ENCODE measurements at regions not wholly inside any gene's neighbourhood (a gene's known extent, or its start where the extent isn't known, plus 50 kb on each side); places are given as distances from the start of the nearest gene placed in this dataset.
"Not testable (repeated sequence)": the region's sequence is repeated elsewhere in the genome, so short reads cannot be mapped to it uniquely, and the experiment has no call there.

- TF ChIP-seq CTCF (IDR thresholded peaks at IDR 0.05 in 4 of 5, conservative IDR thresholded peaks at IDR 0.05 in 1 of 5): no peak
- TF ChIP-seq POLR2A (IDR thresholded peaks at IDR 0.05): no peak
- Histone ChIP-seq H3K27ac (no peak overlapping the region), H3K4me1 (no peaks in the 10 kb centered on the region), H3K9me3 (no peaks in the 10 kb centered on the region), H3K27me3 (peaks cover 0 to 11% (median 2%) of the 10 kb centered on the region in 3 donors), H3K36me3 (no peaks in the 10 kb centered on the region), H3K4me3 (no peak overlapping the region)
- in situ Hi-C loops (cut with MboI; ENCODE audit: low sequenced_read_pairs in 4 of 4) (no loop called here), intact Hi-C loops (cut with DNase I; ENCODE audit: low total_unique reads) (no loop called here)
- DNase-seq (no peak), ATAC-seq (no peak)
Measured at GRCh38 chr9:126069400-126069955, 257.2 kb upstream of the MVB12B start.

- Histone ChIP-seq H3K27me3 (peaks cover 0 to 11% (median 2%) of the 10 kb centered on the region in 3 donors), H3K4me3 (no peak overlapping the region), H3K36me3 (no peaks in the 10 kb centered on the region), H3K4me1 (no peaks in the 10 kb centered on the region), H3K9me3 (no peaks in the 10 kb centered on the region), H3K27ac (no peak overlapping the region)
- no peak for TF ChIP-seq CTCF (IDR thresholded peaks at IDR 0.05 in 4 of 5, conservative IDR thresholded peaks at IDR 0.05 in 1 of 5)
- no peak for TF ChIP-seq POLR2A (IDR thresholded peaks at IDR 0.05)
- ATAC-seq (no peak), DNase-seq (no peak)
- in situ Hi-C loops (cut with MboI; ENCODE audit: low sequenced_read_pairs in 4 of 4) (no loop called here), intact Hi-C loops (cut with DNase I; ENCODE audit: low total_unique reads) (no loop called here)
Measured at GRCh38 chr9:126070058-126070655, 256.5 kb upstream of the MVB12B start.

- ATAC-seq (no peak), DNase-seq (no peak)
- Histone ChIP-seq H3K4me1 (no peaks in the 10 kb centered on the region), H3K27me3 (peaks cover 0 to 11% (median 2%) of the 10 kb centered on the region in 3 donors), H3K4me3 (no peak overlapping the region), H3K27ac (no peak overlapping the region), H3K9me3 (no peaks in the 10 kb centered on the region), H3K36me3 (no peaks in the 10 kb centered on the region)
- in situ Hi-C loops (cut with MboI; ENCODE audit: low sequenced_read_pairs in 4 of 4): no loop called here
- intact Hi-C loops (cut with DNase I; ENCODE audit: low total_unique reads): no loop called here
- TF ChIP-seq CTCF (IDR thresholded peaks at IDR 0.05 in 4 of 5, conservative IDR thresholded peaks at IDR 0.05 in 1 of 5) (no peak), POLR2A (IDR thresholded peaks at IDR 0.05) (no peak)
Measured at GRCh38 chr9:126071076-126071750, 255.4 kb upstream of the MVB12B start.

GRCh38 chr9:126077656-126078055 lies 249.0 kb upstream of the MVB12B start:
- H3K36me3 ChIP-seq: not testable (repeated sequence)

GRCh38 chr9:126080641-126081040 lies 246.0 kb upstream of the MVB12B start:
- TF ChIP-seq CTCF (IDR thresholded peaks at IDR 0.05 in 4 of 5, conservative IDR thresholded peaks at IDR 0.05 in 1 of 5) (no peak), POLR2A (IDR thresholded peaks at IDR 0.05) (no peak)
- intact Hi-C loops (cut with DNase I; ENCODE audit: low total_unique reads): no loop called here

More at GRCh38 chr9:126077656-126078055, 249.0 kb upstream of the MVB12B start:
- in situ Hi-C loops (cut with MboI; ENCODE audit: low sequenced_read_pairs in 4 of 4); ATAC-seq; H3K4me1 ChIP-seq; H3K27ac ChIP-seq; DNase-seq; H3K9me3 ChIP-seq; intact Hi-C loops (cut with DNase I; ENCODE audit: low total_unique reads); H3K27me3 ChIP-seq; H3K4me3 ChIP-seq: not testable (repeated sequence)

More at GRCh38 chr9:126080641-126081040, 246.0 kb upstream of the MVB12B start:
- Histone ChIP-seq H3K9me3 (no peaks in the 10 kb centered on the region), H3K27ac (no peak overlapping the region), H3K4me3 (no peak overlapping the region), H3K4me1 (no peaks in the 10 kb centered on the region), H3K36me3 (no peaks in the 10 kb centered on the region), H3K27me3 (peaks cover 0 to 3% (median 0%) of the 10 kb centered on the region in 3 donors)
- DNase-seq (no peak), ATAC-seq (no peak)
- in situ Hi-C loops (cut with MboI; ENCODE audit: low sequenced_read_pairs in 4 of 4): no loop called here

All from gastrocnemius medialis (tissue), 4 donors.